GM18526 (cell line): ENCODE measurements at regions not wholly inside any gene's neighbourhood (a gene's known extent, or its start where the extent isn't known, plus 50 kb on each side); places are given as distances from the start of the nearest gene placed in this dataset.

Experiments
- POLR2A ChIP-seq: IDR thresholded peaks from 3 replicates; pipeline ENCODE4 v1.6.1; 2011; ENCODE audit not compliant: insufficient read length; ENCODE audit errors: extremely low read depth

DNA sequence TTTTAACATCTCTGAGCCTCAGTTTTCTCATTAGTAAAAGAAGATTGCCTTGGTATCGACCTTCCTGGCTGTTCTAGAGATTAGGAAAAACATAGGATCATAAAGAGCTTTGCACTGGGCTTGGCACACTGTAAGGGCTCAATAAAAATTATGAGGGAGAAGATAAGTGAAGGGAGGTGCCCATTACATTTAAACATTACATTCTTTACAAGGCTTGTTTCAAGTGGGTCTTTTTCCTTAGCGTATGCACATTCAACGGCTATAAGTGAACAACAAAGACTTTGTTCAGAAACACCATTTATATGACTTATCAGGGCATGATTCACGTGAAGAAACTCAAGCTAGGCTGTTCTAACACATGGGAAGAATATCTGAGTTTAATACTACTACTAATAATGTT is 351.9 kb upstream of the NPVF start:
- TF ChIP-seq POLR2A, result no peak

DNA sequence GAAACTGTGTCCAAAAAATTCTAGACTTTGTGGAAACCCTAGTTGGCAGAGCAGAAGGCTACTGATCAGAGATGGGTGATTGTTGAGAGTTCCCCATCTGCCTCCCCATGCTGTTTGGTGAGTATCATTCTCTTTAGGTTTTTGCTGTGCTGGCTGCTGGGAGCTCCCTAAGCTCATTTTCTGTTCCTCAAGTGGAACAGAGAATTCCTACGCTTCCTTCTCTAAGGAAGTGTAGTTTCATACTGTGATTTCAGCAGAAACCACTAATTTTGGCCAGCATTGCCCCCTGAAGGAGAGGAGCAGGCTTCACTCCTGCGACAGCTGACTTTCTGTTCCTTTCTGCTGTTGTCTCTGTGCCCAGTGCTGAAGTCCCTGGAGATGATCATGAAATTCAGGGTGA is 355.3 kb upstream of the NPVF start:
- no peak for TF ChIP-seq POLR2A

DNA sequence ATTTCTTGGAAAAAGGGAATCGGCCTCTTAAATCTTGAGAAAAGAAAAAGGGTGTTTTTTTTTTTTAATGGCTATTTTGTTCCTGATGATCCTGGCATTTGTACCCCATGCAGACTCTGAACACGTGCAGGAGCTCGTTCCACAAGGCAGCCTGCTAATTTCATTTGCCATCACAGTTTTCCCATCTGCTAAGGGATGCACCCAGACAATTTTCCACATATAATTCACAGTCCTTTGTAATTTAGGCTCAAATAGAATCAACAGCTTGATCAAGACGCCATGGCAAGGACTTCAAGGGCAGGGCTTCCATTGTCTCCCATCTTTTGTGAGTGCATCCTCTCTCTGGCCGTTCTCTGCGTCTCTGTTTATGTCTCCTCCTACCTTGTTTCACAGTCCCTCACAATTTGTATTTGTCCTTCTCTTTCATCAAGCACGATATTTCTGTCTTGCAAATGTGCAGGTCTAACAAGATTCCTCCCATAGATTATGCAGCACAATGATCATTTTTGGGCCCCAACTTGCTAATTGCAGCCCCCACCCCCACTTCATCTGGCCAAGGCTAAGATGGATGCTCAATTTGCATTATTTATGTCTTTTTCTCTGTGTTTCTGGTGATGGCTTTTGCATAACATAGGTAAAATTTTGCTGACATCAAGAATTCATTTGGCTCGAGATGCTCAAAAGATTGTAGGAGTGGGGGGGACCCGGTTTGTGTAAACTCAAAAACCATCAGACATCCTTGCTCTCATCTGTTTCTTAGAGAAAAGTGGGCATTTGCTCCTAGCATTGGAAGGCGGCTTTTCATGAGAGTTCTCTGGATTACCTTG is 356.0 kb upstream of the NPVF start:
- no peak for TF ChIP-seq POLR2A

DNA sequence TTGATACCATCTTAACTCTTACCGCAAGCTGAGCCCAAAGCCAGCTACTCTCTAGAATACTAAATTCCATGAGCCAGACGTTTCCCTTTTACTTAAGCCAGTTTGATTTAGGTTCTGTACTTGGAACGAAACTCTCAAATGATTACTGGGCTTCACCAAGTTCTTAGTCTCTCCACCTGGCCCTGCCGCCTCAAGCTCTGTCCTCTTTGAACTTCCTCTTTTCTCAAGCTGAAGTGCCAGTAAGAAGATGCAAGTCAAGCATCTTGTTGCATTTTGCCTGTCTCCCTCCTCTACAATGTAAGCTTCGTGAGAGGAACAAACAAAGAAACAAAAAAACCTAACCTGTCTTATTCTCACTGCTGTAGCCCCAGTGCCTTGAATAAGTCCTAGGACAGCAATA is 358.2 kb upstream of the NPVF start:
- TF ChIP-seq POLR2A, result no peak

DNA sequence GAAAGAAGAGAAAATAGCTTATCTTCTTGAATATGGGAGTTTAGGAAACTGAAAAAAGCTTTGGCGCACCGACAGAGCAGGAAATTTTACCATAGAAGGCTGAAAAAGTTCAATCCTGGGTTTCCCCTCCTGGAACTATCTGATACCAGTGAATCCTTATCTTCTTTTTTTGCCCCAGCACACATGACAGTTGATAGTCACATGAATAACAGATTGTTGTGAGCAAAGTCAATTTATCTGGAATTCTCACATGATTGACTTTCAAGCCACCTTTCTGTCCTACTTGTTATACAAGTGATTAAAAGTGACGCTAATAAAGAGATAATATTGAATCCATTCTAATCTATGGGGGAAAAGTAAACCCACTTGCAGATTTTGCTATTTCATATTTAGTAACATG is 365.8 kb upstream of the NPVF start:
- no peak for TF ChIP-seq POLR2A

DNA sequence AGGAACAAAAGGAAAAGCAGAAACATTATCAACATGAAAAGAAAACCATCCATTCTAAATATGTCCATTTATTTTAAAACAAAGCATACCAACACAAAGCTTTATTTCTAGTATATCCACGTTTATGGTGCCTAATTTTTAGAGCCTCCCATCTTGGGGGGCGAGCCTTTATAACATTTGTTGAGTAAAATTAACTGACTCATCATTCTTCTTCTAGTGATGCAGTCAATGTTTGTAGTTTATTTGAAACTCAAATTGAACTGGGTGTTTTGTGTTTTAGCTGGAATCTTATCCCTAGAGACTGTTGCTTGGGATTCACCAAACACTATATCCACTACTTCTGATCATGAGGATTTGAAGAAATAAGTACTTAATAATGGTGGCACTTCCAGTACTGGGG is 366.4 kb upstream of the NPVF start:
- TF ChIP-seq POLR2A, result no peak

DNA sequence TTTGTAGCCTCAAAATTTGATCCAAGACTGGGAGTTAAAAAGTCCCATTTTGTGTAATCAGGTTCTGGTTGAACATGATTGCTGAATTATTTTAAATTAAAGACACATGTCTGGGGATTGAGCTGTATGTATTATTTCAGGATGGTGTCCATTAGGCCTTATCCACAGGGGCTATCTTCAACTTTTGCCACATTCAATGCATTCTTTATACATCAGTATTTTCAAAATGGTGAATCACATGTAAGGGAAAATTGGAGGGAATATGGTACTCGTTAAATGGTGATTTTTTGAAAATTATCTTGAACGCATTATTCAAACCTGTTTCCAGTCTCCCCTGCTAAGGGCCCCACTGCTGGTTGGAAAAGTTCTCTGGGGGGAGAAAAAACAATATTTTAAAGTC is 367.7 kb upstream of the NPVF start:
- TF ChIP-seq POLR2A, result no peak

DNA sequence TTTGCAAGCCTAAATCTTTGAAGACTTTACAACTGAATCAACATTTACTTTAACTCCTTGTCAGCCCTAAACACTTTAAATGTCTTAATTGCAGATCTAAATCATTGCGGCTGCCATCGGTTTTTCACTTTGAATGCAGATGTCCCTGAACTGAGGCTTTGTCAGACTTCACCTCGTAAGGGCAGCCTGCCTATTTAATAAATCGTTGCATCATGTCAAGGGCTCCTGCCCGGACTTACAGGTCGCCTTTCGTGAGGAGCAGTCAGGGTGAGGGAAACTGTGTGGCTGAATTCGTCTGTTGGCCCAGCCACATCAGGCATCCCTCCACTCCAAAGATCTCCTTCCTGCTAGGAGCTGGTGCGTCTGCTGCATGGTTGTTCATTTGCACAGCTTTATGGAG is 368.2 kb upstream of the NPVF start:
- no peak for TF ChIP-seq POLR2A

DNA sequence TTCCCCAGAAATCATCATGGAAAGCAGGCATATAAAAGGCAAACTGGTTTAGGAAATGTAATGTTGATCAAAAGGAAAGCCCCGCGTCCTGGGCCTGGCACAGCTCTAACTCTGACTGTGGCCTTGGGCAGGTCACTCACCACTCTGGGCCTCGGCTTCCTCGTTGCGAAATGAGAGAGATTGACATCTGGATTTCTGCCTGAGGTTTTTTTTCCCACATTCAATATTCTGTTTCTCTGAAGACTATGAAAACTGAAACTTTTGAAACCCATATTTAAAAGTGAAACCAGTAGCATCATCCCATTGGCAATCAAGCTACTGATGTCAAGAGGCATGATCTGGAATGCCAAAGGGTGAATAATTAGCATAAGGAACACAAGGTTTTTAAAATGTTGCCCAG is 369.7 kb upstream of the NPVF start:
- TF ChIP-seq POLR2A, result no peak

DNA sequence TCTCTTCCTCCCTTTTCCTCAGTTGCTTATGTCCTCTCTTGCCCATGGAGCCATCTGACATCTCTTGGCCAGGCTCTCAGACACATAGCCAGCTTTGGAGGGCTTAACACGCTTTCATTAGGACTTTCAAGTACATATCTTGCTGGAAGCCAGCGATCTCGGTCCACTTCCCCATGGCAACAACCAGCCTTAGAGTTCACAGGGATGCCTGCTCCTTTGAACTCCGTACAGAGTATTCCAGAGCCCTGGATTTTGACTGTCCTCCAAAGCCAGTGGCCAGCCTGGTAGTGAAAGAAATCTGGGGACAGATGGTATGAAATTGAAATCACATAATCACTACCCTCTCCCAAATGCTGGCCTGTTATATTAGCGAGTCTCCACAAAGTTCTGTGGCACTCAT is 370.5 kb upstream of the NPVF start:
- no peak for TF ChIP-seq POLR2A

DNA sequence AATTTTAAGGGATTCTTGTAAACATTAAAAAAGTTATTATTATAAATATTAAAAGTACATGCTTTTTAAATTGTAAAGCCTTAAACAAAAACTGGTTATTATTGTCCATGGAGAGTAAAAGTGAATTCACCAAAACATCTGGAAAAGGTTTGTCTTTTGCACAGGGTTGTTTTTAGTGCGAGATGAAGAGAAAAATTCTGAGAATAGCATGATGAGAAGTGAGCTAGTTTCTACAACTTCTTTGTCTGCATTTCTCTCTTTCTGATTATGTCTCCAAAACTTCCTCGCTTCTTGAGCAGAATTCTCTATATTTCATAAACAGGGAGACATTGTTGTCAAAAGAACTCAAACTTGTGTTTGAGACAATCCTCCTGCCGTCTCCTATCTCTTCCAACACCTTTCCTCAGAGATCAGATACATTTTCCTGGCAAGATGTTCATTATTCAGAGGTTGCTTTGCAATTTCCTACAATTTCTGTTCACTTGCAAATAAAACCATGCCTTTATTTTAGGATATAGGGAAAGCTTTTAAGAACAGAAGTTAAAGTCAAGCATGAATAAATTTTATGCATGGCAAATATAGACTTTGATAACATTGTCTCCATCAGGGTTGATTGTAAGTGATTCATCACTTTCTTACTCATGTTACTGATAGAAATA is 372.1 kb upstream of the NPVF start:
- TF ChIP-seq POLR2A, result no peak

DNA sequence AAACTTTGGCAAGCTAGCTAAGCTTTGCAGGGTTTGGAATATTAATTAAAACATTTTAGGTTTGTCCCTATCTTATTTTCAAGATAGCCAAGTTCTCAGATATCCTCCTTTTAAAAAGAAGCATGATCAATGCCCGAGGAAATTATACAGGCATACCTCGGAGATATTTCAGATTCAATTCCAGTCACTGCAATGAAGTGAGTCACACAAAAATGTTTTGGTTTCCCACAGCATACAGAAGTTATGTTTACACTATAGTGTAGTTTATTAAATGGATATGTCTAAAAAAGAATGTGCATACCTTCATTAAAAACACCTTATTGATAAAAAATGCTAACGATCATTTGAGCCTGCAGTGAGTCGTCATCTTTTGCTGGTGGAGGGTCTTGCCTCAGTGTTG is 382.9 kb upstream of the NPVF start:
- TF ChIP-seq POLR2A, result no peak

DNA sequence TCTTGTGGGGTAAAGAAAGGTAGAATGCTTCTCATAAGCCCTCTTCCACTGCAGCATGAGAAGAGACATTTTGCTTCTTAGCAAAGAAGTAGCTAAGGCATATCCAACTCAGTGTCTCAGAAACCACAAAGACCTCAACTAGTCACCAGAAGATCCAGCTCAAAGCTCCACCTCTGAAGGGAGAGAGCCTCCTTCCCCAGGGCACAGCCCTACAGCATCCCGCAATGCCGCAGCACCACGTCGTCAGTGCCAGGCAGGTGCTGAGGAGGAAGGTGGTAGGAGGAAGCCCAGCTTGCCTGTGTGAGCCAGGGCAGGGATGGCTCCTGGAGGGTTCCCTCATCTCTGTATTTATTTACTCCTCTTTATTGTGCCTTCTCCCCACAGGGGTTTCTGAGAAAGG is 385.6 kb upstream of the NPVF start:
- TF ChIP-seq POLR2A, result no peak

DNA sequence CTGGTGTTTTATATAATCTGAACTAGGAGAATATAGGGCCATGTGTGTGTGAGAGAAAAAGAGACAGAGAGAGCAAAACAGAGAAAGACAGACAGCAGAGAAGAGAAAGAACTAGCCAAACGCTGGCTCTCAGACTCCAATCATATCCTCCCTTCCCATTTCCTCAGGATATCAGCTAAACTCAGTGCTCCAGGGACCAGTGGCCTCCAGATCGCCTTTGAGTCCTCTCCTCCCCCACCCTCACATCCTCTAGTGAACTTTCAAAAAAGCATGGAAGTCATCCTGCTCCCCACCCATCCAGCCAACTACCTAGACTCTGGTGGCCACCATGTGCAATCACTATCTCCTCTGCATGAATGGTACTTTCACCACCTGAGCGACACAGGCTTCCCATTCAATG is 386.1 kb upstream of the NPVF start:
- TF ChIP-seq POLR2A, result no peak

DNA sequence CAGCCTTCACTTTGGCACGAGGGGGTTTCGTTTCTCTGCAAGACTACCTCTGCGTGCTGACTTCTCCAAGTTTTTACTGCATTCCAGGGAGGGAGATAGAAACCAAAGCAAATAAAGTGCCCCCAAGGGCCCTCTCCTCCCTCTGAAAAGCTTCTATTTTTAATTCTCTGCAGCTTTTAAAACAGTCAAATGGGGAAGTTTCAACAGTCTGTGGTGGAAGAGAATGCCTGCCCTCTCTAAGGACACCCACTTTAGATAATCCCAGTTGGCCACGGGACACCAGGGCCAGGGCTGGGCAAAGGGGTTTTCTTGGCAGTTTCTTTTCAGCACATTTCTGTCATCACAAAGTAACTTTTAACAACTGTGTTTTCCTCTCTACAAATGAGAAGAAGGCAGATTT is 386.7 kb upstream of the NPVF start:
- no peak for TF ChIP-seq POLR2A

DNA sequence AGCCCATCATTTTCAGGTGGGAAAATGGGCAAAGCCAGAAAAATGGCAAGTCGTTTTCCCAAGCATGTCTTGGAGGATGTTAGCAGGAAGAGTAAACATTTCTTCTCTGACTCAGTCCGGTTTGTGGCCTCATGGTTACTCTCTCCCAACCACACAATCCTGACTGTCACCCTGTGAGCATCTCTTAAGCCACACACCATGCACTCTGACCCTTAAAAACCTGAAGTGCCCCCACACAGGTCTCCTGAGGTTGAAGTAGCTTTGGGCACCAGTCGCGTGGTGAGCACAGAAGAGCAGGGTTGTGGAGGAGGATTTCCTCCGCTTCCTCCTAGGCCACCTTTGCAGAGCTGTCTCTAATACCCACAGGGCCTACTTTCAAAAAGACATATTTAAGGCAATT is 387.3 kb upstream of the NPVF start:
- TF ChIP-seq POLR2A, result no peak

DNA sequence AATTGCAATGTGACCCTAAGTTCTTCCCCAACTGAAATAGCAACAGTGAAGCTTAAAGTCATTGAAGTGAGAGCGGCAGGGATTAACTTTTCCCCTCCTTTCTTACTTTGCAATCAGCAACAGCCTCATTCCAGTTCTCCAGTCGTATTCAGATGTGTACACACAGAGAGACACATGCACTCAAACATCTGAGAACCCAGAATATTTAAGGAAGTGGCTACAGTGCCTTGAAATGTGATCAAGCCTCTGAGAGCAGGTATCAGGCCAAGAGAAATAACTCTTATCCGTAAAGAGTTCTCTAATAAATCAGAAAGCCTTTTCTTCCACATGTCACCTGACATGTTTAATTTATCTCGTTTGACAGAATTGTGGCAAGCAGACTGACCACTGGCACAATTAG is 388.9 kb upstream of the NPVF start:
- TF ChIP-seq POLR2A, result no peak

DNA sequence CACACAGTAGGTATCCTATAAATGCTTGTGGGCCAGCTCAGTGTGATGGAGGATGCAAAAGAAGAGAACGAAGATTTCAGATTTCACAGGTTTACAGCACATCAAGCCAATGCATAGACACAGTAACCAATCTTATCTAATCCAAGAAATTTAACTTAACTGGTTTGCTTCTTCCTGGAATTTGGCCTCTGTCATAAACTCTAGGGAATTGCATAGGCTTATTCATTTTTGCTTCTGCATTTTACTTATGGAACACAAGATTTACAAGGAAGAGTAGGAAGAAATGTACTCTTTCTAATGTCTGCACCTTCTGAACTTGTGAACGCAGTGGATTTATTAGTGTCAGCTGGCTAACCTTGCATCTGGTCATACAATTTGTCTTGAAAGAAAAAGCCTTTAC is 389.4 kb upstream of the NPVF start:
- no peak for TF ChIP-seq POLR2A

DNA sequence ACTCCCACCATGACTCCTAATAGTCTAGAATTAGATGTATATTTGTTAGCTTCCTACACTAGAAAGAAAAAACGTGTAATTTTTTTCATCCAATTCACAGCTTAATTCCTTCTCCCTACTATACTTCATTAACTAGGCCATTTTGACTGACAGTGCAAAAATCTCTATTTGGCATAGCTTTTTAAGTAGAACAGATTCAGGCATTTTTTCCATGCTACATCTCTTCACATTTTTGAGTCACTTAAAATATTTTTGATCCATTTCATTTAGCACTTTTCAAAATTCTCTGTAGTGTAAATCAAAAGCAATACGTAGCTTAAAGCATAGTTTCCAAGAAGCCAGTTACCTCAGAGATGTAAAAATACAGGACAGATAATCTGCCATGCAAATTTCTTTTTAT is 391.1 kb upstream of the NPVF start:
- TF ChIP-seq POLR2A, result no peak
